Right renal pelvis (tissue), 4 donors: ENCODE measurements at regions not wholly inside any gene's neighbourhood (a gene's known extent, or its start where the extent isn't known, plus 50 kb on each side); places are given as distances from the start of the nearest gene placed in this dataset.

Experiments
- DNase-seq, 4 donors: peaks; one replicate each; pipeline ENCODE4 v3.0.0-alpha.2; 2013; ENCODE audit warnings: low read depth in 4 of 4, low spot score in 3 of 4, missing footprints in 1 of 4

GRCh38 chr3:188053710-188054380 lies 100.1 kb upstream of the LPP start:
- DNase-seq = no peak

GRCh38 chr3:188054541-188054940 lies 99.4 kb upstream of the LPP start:
- DNase-seq = no peak

GRCh38 chr3:188055388-188055787 lies 98.6 kb upstream of the LPP start:
- DNase-seq = no peak

GRCh38 chr3:188057124-188057523 lies 96.8 kb upstream of the LPP start:
- DNase-seq = no peak

GRCh38 chr3:188058569-188059184 lies 95.3 kb upstream of the LPP start:
- DNase-seq = no peak

GRCh38 chr3:188059351-188059750 lies 94.6 kb upstream of the LPP start:
- DNase-seq = no peak

GRCh38 chr3:188060264-188060835 lies 93.6 kb upstream of the LPP start:
- no peak for DNase-seq

- no peak for DNase-seq
These were observed 93.0 kb upstream of the LPP start for GRCh38 chr3:188060840-188061544.

GRCh38 chr3:188062216-188062615 lies 91.7 kb upstream of the LPP start:
- DNase-seq = no peak

GRCh38 chr3:188064831-188065493 lies 89.0 kb upstream of the LPP start:
- DNase-seq = no peak

- no peak for DNase-seq
These were observed 87.8 kb upstream of the LPP start for GRCh38 chr3:188066141-188066540.

- DNase-seq = no peak
These were observed 86.0 kb upstream of the LPP start for GRCh38 chr3:188067932-188068331.

- no peak for DNase-seq
These were observed 85.6 kb upstream of the LPP start for GRCh38 chr3:188068342-188068741.

GRCh38 chr3:188071636-188072035 lies 82.3 kb upstream of the LPP start:
- no peak for DNase-seq

GRCh38 chr3:188076176-188076575 lies 77.8 kb upstream of the LPP start:
- no peak for DNase-seq

- DNase-seq = no peak
These were observed 76.7 kb upstream of the LPP start for GRCh38 chr3:188077160-188077799.

- no peak for DNase-seq
These were observed 73.9 kb upstream of the LPP start for GRCh38 chr3:188080091-188080490.

GRCh38 chr3:188082031-188082430 lies 71.9 kb upstream of the LPP start:
- DNase-seq = no peak

GRCh38 chr3:188082450-188082849 lies 71.5 kb upstream of the LPP start:
- DNase-seq = no peak

- DNase-seq = no peak
These were observed 70.9 kb upstream of the LPP start for GRCh38 chr3:188083011-188083410.
